Spleen (tissue), 11 donors: ENCODE measurements at regions not wholly inside any gene's neighbourhood (a gene's known extent, or its start where the extent isn't known, plus 50 kb on each side); places are given as distances from the start of the nearest gene placed in this dataset.

Experiments
- DNase-seq: peaks from one replicate; pipeline ENCODE4 v3.0.0-alpha.2; 2020
- H3K27ac ChIP-seq, 8 donors: fragments of 200-600 bp; sonication (generic) in 7 of 8; 1 replicate in 4 of 8; 2 replicates in 4 of 8; pipeline versions ENCODE4 v1.5.0 to v1.8.0; 2016 to 2021; ENCODE audit warnings: inconsistent platforms in 4 of 8, mild to moderate bottlenecking in 4 of 8, moderate library complexity in 1 of 8
- H3K27me3 ChIP-seq, 7 donors: fragments of 200-600 bp; sonication (generic) in 6 of 7; replicated peaks in 1 of 7; 1 replicate in 4 of 7; 2 replicates in 3 of 7; pipeline versions ENCODE4 v1.5.0 to v1.8.0; 2016 to 2021; ENCODE audit warnings: inconsistent platforms in 3 of 7, mild to moderate bottlenecking in 1 of 7
- H3K36me3 ChIP-seq, 6 donors: fragments of 200-600 bp; sonication (generic) in 5 of 6; 1 replicate in 4 of 6; 2 replicates in 2 of 6; pipeline versions ENCODE4 v1.5.0 to v1.8.0; 2016 to 2021; ENCODE audit warnings: inconsistent platforms in 2 of 6
- H3K4me1 ChIP-seq, 6 donors: fragments of 200-600 bp; sonication (generic) in 5 of 6; 1 replicate in 3 of 6; 2 replicates in 3 of 6; pipeline versions ENCODE4 v1.5.0 to v1.8.0; 2016 to 2021; ENCODE audit warnings: inconsistent platforms in 3 of 6
- H3K4me3 ChIP-seq, 8 donors: fragments of 200-600 bp; sonication (generic) in 7 of 8; 1 replicate in 4 of 8; 2 replicates in 4 of 8; pipeline versions ENCODE4 v1.5.0 to v1.8.0; 2016 to 2021; ENCODE audit warnings: inconsistent platforms in 4 of 8, mild to moderate bottlenecking in 4 of 8, moderate library complexity in 2 of 8
- H3K9me3 ChIP-seq, 8 donors: fragments of 200-600 bp; sonication (generic) in 7 of 8; 1 replicate in 4 of 8; 2 replicates in 4 of 8; pipeline versions ENCODE4 v1.5.0 to v1.8.0; 2016 to 2021; ENCODE audit warnings: inconsistent platforms in 4 of 8
- CTCF ChIP-seq, 11 experiments: fragments of 200-600 bp in 7 of 11; fragments of 450-650 bp in 4 of 11; sonication (generic) in 4 of 11; IDR thresholded peaks in 8 of 11; conservative IDR thresholded peaks in 3 of 11; 1 replicate in 7 of 11; 2 replicates in 4 of 11; pipeline versions ENCODE4 v1.4.0 to v1.8.0; 2016 to 2021; ENCODE audit warnings: antibody characterized with exemption in 11 of 11, inconsistent platforms in 4 of 11, mild to moderate bottlenecking in 1 of 11
- POLR2A ChIP-seq, 3 donors: fragments of 450-650 bp; IDR thresholded peaks; one replicate each; pipeline ENCODE4 v1.5.1; 2017; ENCODE audit warnings: antibody characterized with exemption in 3 of 3, mild to moderate bottlenecking in 1 of 3
- POLR2AphosphoS5 ChIP-seq, 3 donors: sonication (generic); formaldehyde crosslinking; IDR thresholded peaks; one replicate each; pipeline ENCODE4 v1.5.1; 2017; ENCODE audit warnings: antibody characterized with exemption in 3 of 3
- WGBS, 5 donors: extraction: QIAGEN DNeasy Blood & Tissue Kit in 3 of 5; methylation state at CpG; one replicate each; pipeline versions ENCODE4 v1.1.5 to v1.1.7; 2013 to 2018; 5-methylcytosine and 5-hydroxymethylcytosine counted together
- intact Hi-C: fragments of 100-400 bp; cut with DNase I; formaldehyde crosslinking; loops from one replicate; pipeline ENCODE4 v1.15.0; 2023; ENCODE audit warnings: low total_unique reads
- donor health status: healthy with polysubstance abuse.
- donor health status: DM: no; HTN: no; CAD: no; lungs with moderate emphysema.
- donor health status: DM: no; HTN: no; CAD: no.
- donor health status: Bipolar disorder and iron deficiency.
- donor health status: healthy.
- donor health status: DM: no; HTN: no; CAD: no.
- donor health status: DM: yes; HTN: yes; CAD: no.

GRCh38 chr6:150747155-150747554, 118.3 kb upstream of the MTHFD1L start:
- Histone ChIP-seq H3K27me3 (no peaks in the 10 kb centered on the region), H3K27ac (no peak overlapping the region), H3K9me3 (no peaks in the 10 kb centered on the region), H3K36me3 (peaks cover 0 to 16% (median 0%) of the 10 kb centered on the region in 6 donors), H3K4me1 (peaks cover 0 to 54% (median 15%) of the 10 kb centered on the region in 6 donors), H3K4me3 (no peak overlapping the region)
- intact Hi-C loops, result no loop called here
- 75 to 83% (median 80%) methylated on average over 4 of the region's 4 CpGs for WGBS, 5 donors
- TF ChIP-seq POLR2AphosphoS5 (IDR thresholded peaks at IDR 0.05), result no peak
- TF ChIP-seq CTCF (IDR thresholded peaks at IDR 0.05 in 8 of 11, conservative IDR thresholded peaks at IDR 0.05 in 3 of 11), result no peak
- no peak for TF ChIP-seq POLR2A (IDR thresholded peaks at IDR 0.05)
- DNase-seq, result no peak

DNA sequence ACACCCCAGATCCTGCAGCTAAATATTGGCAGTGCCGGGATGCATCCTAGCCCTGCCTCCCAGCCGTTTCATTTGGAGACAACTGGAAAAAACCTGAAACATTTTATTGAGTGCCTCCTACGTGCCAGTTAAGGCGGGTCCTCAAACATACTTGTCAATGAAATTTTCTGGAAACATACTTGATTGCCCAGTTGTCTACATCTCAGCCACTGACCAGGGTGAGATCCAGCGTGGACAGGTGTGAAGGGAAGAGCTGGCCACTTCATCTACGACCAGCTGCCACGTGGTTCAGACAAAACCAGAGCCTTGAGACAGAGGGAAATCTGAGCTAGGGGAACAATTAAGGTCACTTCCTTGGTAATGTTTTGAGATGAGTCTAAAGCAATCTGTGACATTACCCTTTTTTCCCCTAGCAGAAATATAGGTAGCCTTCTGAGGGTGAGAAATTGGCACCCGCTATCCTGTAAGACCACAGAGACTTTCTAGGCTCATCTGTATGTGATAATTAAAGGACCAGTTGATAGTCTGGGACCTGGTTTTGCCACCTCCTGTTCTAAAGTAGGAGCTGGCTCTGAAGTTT, 116.3 kb upstream of the MTHFD1L start:
- peak overlapping the region in 1 of 8 donors; percentile 12 for H3K27ac ChIP-seq
- no peak overlapping the region for H3K4me3 ChIP-seq
- H3K4me1 ChIP-seq, result peaks cover 0 to 61% (median 17%) of the 10 kb centered on the region in 6 donors
- H3K27me3 ChIP-seq, result no peaks in the 10 kb centered on the region
- 74 to 87% (median 79%) methylated on average over 8 of the region's 8 CpGs for WGBS, 5 donors
- intact Hi-C loops, result no loop called here
- no peak for TF ChIP-seq POLR2A (IDR thresholded peaks at IDR 0.05)
- TF ChIP-seq POLR2AphosphoS5 (IDR thresholded peaks at IDR 0.05), result no peak
- TF ChIP-seq CTCF (IDR thresholded peaks at IDR 0.05 in 8 of 11, conservative IDR thresholded peaks at IDR 0.05 in 3 of 11), result no peak
- H3K36me3 ChIP-seq, result peaks cover 0 to 23% (median 0%) of the 10 kb centered on the region in 6 donors
- DNase-seq, result no peak
- no peaks in the 10 kb centered on the region for H3K9me3 ChIP-seq

DNA sequence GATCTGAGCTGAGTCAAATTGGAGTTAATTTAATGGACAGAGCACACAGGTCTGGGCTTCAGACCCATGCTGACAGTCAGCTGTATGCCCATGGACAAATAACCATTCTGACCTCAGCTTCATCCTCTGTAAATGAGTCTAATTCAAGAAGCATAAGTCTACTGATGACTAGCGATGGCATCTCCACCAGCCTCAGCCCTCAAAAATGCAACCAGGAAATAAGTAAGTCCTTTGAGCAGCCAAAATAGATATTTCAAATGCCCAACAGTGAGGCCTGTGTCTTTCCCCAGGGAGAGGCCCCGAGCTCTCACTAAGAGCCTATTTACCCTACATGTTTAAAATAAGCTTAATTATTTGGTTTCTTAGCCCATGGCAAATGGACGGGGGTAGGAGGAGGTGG, 114.2 kb upstream of the MTHFD1L start:
- no peaks in the 10 kb centered on the region for H3K27me3 ChIP-seq
- peaks cover 0 to 34% (median 0%) of the 10 kb centered on the region in 6 donors for H3K36me3 ChIP-seq
- intact Hi-C loops, result no loop called here
- H3K27ac ChIP-seq, result peak overlapping the region in 1 of 8 donors; percentile 46
- no peak overlapping the region for H3K4me3 ChIP-seq
- 73 to 97% (median 86%) methylated on average over 3 of the region's 3 CpGs for WGBS, 5 donors
- DNase-seq, result no peak
- H3K9me3 ChIP-seq, result no peaks in the 10 kb centered on the region
- no peak for TF ChIP-seq POLR2AphosphoS5 (IDR thresholded peaks at IDR 0.05)
- TF ChIP-seq CTCF (IDR thresholded peaks at IDR 0.05 in 8 of 11, conservative IDR thresholded peaks at IDR 0.05 in 3 of 11), result no peak
- TF ChIP-seq POLR2A (IDR thresholded peaks at IDR 0.05), result no peak
- H3K4me1 ChIP-seq, result peaks cover 0 to 60% (median 21%) of the 10 kb centered on the region in 6 donors

- TF ChIP-seq CTCF (IDR thresholded peaks at IDR 0.05 in 8 of 11, conservative IDR thresholded peaks at IDR 0.05 in 3 of 11) (no peak), POLR2AphosphoS5 (IDR thresholded peaks at IDR 0.05) (no peak), POLR2A (IDR thresholded peaks at IDR 0.05) (no peak)
- H3K27ac ChIP-seq, result peak overlapping the region in 1 of 8 donors; percentile 46
- intact Hi-C loops, result no loop called here
These were observed 113.1 kb upstream of the MTHFD1L start for GRCh38 chr6:150752409-150752808.

More at GRCh38 chr6:150752409-150752808, 113.1 kb upstream of the MTHFD1L start:
- peaks cover 0 to 41% (median 0%) of the 10 kb centered on the region in 6 donors for H3K36me3 ChIP-seq
- no peak overlapping the region for H3K4me3 ChIP-seq
- H3K27me3 ChIP-seq, result no peaks in the 10 kb centered on the region
- peaks cover 0 to 58% (median 18%) of the 10 kb centered on the region in 6 donors for H3K4me1 ChIP-seq
- DNase-seq, result no peak
- WGBS, 5 donors, result 83 to 92% (median 91%) methylated on average over 2 of the region's 2 CpGs
- H3K9me3 ChIP-seq, result no peaks in the 10 kb centered on the region
